ENCODE measurements at regions not wholly inside any gene's neighbourhood (a gene's known extent, or its start where the extent isn't known, plus 50 kb on each side); places are given as distances from the start of the nearest gene placed in this dataset.

- TF ChIP-seq POLR2A (IDR thresholded peaks at IDR 0.05) (no peak), CTCF (IDR thresholded peaks at IDR 0.05) (no peak)
Observed at GRCh38 chr2:55763721-55764120, 70.1 kb upstream of the PNPT1 start.

Data from uterus (tissue), 2 donors.